GM10248 (cell line): ENCODE measurements at regions not wholly inside any gene's neighbourhood (a gene's known extent, or its start where the extent isn't known, plus 50 kb on each side); places are given as distances from the start of the nearest gene placed in this dataset.

Experiments
- CTCF ChIA-PET: fragments of 300-600 bp; sonication (Branson Sonifier 250); formaldehyde crosslinking; extraction: SDS; loops from one replicate; lab custom pipeline; 2021; ENCODE audit warnings: antibody characterized with exemption; lab: Yijun Ruan, JAX
- POLR2A ChIA-PET: fragments of 350-650 bp; sonication (Branson Sonifier 250); formaldehyde crosslinking; extraction: SDS; loops from one replicate; lab custom pipeline; 2020; ENCODE audit warnings: antibody characterized with exemption; lab: Yijun Ruan, JAX
- DNase-seq: peaks from one replicate; pipeline ENCODE4 v3.0.0; 2012; ENCODE audit errors: extremely low spot score
- TF ChIP-seq, protein P1 (sequence below): IDR thresholded peaks from 2 replicates; pipeline ENCODE4 v1.5.1; 2012; ENCODE audit warnings: mild to moderate bottlenecking, low read depth; ENCODE audit errors: extremely low read depth, missing control alignments, control extremely low read depth

GRCh38 chr10:111146025-111146640, 69.3 kb downstream of the ADRA2A start:
- TF ChIP-seq, protein P1, sequence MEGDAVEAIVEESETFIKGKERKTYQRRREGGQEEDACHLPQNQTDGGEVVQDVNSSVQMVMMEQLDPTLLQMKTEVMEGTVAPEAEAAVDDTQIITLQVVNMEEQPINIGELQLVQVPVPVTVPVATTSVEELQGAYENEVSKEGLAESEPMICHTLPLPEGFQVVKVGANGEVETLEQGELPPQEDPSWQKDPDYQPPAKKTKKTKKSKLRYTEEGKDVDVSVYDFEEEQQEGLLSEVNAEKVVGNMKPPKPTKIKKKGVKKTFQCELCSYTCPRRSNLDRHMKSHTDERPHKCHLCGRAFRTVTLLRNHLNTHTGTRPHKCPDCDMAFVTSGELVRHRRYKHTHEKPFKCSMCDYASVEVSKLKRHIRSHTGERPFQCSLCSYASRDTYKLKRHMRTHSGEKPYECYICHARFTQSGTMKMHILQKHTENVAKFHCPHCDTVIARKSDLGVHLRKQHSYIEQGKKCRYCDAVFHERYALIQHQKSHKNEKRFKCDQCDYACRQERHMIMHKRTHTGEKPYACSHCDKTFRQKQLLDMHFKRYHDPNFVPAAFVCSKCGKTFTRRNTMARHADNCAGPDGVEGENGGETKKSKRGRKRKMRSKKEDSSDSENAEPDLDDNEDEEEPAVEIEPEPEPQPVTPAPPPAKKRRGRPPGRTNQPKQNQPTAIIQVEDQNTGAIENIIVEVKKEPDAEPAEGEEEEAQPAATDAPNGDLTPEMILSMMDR, result no peak
- DNase-seq, result no peak
- ChIA-PET POLR2A (no interaction called here), CTCF (interaction anchor here (1.4 kb wide), 1 partner anchor 30 kb away, joined by 3 read pairs; no protein-coding TSS in a partner anchor)

DNA sequence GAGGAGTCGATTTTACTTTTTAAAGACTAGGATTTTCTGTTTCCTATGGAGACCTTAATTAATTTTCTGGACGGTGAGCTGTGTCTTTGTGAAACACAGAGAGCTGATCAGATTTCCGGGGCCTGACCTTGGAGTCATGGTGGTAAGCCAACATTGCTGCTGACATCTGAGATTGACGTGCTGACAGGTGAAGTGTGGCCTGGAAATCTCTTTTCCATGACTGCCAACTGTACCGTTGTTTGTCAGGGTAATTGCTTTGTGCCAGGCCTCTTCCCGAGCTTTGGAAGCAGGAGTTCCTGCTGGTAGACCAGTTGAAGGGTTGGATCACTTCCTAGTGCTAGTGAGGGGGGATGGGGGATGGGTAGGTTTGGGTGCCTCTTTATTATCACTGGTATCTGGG, 71.2 kb downstream of the ADRA2A start:
- DNase-seq, result no peak
- POLR2A ChIA-PET, result interaction anchor here (0.7 kb wide), 1 partner anchor 782 kb away, joined by 5 read pairs; no protein-coding TSS in a partner anchor
- TF ChIP-seq, protein P1, result no peak
- CTCF ChIA-PET, result no interaction called here

- TF ChIP-seq, protein P1, result no peak
- ChIA-PET POLR2A (interaction anchor here (0.7 kb wide), 1 partner anchor 781 kb away, joined by 5 read pairs; no protein-coding TSS in a partner anchor), CTCF (no interaction called here)
- DNase-seq, result no peak
These were observed 71.6 kb downstream of the ADRA2A start for GRCh38 chr10:111148440-111148839.

DNA sequence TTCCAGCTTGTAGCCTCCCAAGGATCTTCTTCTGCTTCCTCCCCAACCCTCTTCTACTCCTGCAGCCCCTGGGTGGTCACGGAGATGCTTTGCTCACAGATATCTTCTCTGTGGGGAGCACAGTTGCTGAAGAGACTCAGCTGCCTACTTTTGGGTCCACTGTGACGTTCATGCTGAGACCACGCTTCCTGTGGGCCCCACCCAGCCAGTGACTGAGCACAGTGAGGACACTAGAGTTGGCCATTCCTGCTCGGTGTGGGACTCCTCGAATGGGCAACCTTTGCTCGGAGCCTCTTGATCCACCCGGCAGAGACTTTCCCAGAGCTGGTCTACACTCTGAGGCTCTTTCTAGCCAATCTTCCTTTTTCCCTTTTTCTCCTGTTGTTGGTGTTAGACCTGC, 73.9 kb downstream of the ADRA2A start:
- ChIA-PET CTCF (interaction anchor here (2.4 kb wide), 1 partner anchor 10 kb away, joined by 6 read pairs; no protein-coding TSS in a partner anchor), POLR2A (interaction anchor here (0.6 kb wide), 1 partner anchor 1515 kb away, joined by 3 read pairs; no protein-coding TSS in a partner anchor)
- DNase-seq, result no peak
- TF ChIP-seq, protein P1, result no peak

DNA sequence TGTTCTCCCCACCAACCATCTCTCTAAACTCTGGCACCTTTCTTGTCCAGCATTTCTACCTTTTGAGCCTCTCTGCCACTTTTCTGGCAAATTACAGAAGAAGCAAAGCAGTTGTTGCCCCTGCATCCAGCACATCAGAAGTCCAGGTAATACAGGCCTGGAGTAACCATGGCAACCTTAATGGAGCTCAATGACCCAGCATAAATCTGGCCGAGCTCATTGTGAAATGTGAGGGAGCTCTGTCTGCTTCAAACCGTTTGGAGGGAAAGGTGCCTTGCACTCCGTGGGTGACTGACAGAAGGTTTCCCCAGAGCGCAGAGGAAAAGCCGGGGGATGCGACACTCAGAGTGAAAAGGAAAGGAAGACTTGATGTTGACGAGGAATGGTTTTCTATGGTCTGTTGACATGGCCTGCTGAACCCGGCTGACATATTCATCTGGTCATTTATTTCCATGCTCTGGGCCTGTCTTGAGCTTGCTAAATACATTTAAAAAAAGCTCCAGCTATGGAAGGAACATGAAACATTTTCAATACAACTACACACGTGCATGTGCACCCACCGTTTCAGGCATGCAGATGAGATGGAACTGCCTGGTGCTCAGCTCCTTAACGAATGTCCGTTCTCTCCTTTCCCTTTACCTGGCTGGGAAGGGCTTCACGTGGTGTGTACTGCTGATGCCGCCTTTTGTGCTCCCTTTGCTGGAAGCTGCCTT, 74.9 kb downstream of the ADRA2A start:
- ChIA-PET CTCF (interaction anchor here (2.4 kb wide), 1 partner anchor 9 kb away, joined by 6 read pairs; no protein-coding TSS in a partner anchor), POLR2A (no interaction called here)
- DNase-seq, result no peak
- TF ChIP-seq, protein P1, result no peak

- POLR2A ChIA-PET, result no interaction called here
- CTCF ChIA-PET, result no interaction called here
- no peak for DNase-seq
- TF ChIP-seq, protein P1, result no peak
These were observed 79.9 kb downstream of the ADRA2A start for GRCh38 chr10:111156754-111157153.
